Duodenal mucosa (tissue), 2 donors: ENCODE measurements at regions not wholly inside any gene's neighbourhood (a gene's known extent, or its start where the extent isn't known, plus 50 kb on each side); places are given as distances from the start of the nearest gene placed in this dataset.
"Not testable (repeated sequence)": the region's sequence is repeated elsewhere in the genome, so short reads cannot be mapped to it uniquely, and the experiment has no call there.

Experiments used
- H3K27ac ChIP-seq: one replicate; pipeline ENCODE4 v1.7.0; 2013; ENCODE audit warnings: low read depth, low read length
- H3K27me3 ChIP-seq, 2 donors: one replicate each; pipeline ENCODE4 v1.7.0; 2013; ENCODE audit warnings: low read length in 2 of 2, control low read depth in 1 of 2; ENCODE audit not compliant: insufficient read depth in 2 of 2, control insufficient read depth in 1 of 2
- H3K36me3 ChIP-seq, 2 donors: one replicate each; pipeline ENCODE4 v1.7.0; 2013; ENCODE audit warnings: low read length in 2 of 2, control low read depth in 1 of 2; ENCODE audit not compliant: insufficient read depth in 2 of 2, control insufficient read depth in 1 of 2
- H3K4me1 ChIP-seq, 2 donors: one replicate each; pipeline ENCODE4 v1.7.0; 2013; ENCODE audit warnings: low read length in 2 of 2, control low read depth in 1 of 2; ENCODE audit not compliant: insufficient read depth in 2 of 2, control insufficient read depth in 1 of 2
- H3K4me3 ChIP-seq, 2 donors: one replicate each; pipeline ENCODE4 v1.7.0; 2013; ENCODE audit warnings: low read length in 2 of 2, low read depth in 1 of 2
- H3K9ac ChIP-seq, 2 donors: one replicate each; pipeline ENCODE4 v1.7.0; 2013; ENCODE audit warnings: low read length in 2 of 2, low read depth in 1 of 2
- H3K9me3 ChIP-seq, 2 donors: one replicate each; pipeline ENCODE4 v1.7.0; 2013; ENCODE audit warnings: low read length in 2 of 2, control low read depth in 1 of 2; ENCODE audit not compliant: control insufficient read depth in 1 of 2

GRCh38 chr4:126993351-126993750, 639.4 kb upstream of the INTU start:
- Histone ChIP-seq H3K9ac (no peak overlapping the region), H3K4me3 (no peak overlapping the region), H3K36me3 (no peaks in the 10 kb centered on the region), H3K9me3 (no peaks in the 10 kb centered on the region), H3K4me1 (no peaks in the 10 kb centered on the region), H3K27me3 (no peaks in the 10 kb centered on the region), H3K27ac (no peak overlapping the region)

DNA sequence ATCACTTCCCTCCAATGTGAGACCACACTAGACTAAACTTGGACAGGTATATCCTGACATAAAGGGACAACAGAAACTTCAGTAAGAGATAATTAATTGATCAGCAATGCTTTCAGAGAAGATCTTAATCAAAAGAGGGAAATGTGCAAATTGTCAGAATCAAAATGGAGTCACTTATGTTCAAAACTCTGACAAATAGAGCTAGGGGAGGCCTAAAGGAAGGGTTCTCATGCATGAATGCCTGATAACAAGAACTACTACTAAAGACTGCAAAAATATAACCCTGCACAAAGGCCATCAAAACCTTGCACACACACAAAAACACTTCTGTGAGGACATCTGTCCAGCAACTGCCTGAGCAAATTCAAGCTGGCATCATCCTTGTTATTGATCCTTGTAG, 637.5 kb upstream of the INTU start:
- no peak overlapping the region for H3K9ac ChIP-seq
- H3K4me3 ChIP-seq = no peak overlapping the region
- H3K9me3 ChIP-seq = no peaks in the 10 kb centered on the region
- no peaks in the 10 kb centered on the region for H3K27me3 ChIP-seq
- H3K4me1 ChIP-seq = no peaks in the 10 kb centered on the region
- no peak overlapping the region for H3K27ac ChIP-seq
- H3K36me3 ChIP-seq = no peaks in the 10 kb centered on the region

DNA sequence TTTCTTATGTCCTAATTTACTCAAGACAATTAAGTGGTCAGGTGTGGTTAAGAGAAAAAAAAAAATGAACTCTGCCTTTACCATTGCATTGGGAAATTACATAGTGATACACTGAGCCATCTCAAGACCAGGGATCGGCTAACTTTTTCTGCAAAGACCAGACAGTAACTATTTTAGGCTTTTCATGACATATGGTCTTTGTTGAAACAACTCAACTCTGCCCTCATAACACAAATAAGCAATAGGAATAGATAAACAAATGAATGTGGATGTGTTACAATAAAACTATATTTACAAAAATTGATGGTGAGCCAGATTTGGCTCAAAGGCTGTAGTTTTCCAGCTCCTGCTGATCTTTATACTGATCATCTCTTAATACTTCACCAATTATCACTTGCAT, 632.6 kb upstream of the INTU start:
- H3K27me3 ChIP-seq = no peaks in the 10 kb centered on the region
- H3K27ac ChIP-seq = no peak overlapping the region
- no peaks in the 10 kb centered on the region for H3K36me3 ChIP-seq

GRCh38 chr4:127000846-127001245, 631.9 kb upstream of the INTU start:
- no peak overlapping the region for H3K27ac ChIP-seq

More for the DNA sequence above, 632.6 kb upstream of the INTU start:
- Histone ChIP-seq H3K9me3 (no peaks in the 10 kb centered on the region), H3K4me1 (no peaks in the 10 kb centered on the region), H3K9ac (no peak overlapping the region), H3K4me3 (no peak overlapping the region)

DNA sequence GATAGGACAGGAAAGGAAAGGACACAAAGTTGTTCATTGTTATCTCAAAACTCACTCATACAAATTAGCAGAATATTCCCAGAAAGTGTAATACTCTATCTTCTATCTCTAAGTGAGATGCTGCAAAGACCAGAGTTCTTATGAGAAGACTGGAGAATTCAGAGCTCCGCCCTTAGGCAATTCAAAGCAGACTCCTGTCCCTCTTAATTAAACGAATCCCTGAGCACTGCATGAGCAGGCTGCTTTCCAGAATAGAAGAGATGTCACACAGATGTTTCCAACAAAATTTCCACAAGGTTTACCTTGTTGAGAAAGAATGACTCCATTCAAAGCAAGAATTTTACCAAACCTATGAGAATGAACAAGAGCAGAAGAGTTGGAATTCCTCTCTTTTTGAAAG, 630.8 kb upstream of the INTU start:
- Histone ChIP-seq H3K9me3 (no peaks in the 10 kb centered on the region), H3K27me3 (no peaks in the 10 kb centered on the region), H3K36me3 (no peaks in the 10 kb centered on the region), H3K27ac (no peak overlapping the region), H3K4me3 (no peak overlapping the region), H3K4me1 (no peaks in the 10 kb centered on the region), H3K9ac (no peak overlapping the region)

More at GRCh38 chr4:127000846-127001245, 631.9 kb upstream of the INTU start:
- no peak overlapping the region for H3K9ac ChIP-seq
- H3K36me3 ChIP-seq = no peaks in the 10 kb centered on the region
- H3K4me3 ChIP-seq = no peak overlapping the region
- H3K9me3 ChIP-seq = no peaks in the 10 kb centered on the region
- H3K27me3 ChIP-seq = no peaks in the 10 kb centered on the region
- H3K4me1 ChIP-seq = no peaks in the 10 kb centered on the region

DNA sequence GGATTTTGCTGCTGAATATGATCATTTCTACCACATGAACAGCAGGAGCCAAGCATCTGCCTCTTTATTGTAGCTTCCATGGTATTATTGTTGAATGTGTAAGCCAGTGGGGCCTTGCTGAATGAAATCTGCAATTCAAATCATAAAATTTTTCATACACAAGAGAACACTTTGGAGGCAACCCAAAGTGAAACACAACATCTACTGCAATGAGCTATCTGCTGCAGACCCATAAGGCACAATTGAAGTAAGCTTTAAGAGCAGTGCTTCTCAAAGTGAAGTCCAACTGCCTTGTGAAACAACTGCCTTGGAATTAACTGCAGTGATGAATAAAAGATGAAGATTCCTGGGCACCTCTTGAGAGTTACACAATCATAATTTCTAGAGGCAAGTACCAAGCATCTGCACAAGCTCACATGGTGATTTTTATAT, 626.3 kb upstream of the INTU start:
- no peaks in the 10 kb centered on the region for H3K4me1 ChIP-seq
- no peak overlapping the region for H3K9ac ChIP-seq
- H3K27me3 ChIP-seq = no peaks in the 10 kb centered on the region
- no peaks in the 10 kb centered on the region for H3K36me3 ChIP-seq
- H3K9me3 ChIP-seq = no peaks in the 10 kb centered on the region
- H3K4me3 ChIP-seq = no peak overlapping the region
- no peak overlapping the region for H3K27ac ChIP-seq

GRCh38 chr4:127007305-127007704, 625.5 kb upstream of the INTU start:
- H3K27me3 ChIP-seq = no peaks in the 10 kb centered on the region
- H3K27ac ChIP-seq = no peak overlapping the region
- no peak overlapping the region for H3K9ac ChIP-seq
- no peaks in the 10 kb centered on the region for H3K4me1 ChIP-seq
- no peaks in the 10 kb centered on the region for H3K36me3 ChIP-seq
- no peaks in the 10 kb centered on the region for H3K9me3 ChIP-seq
- H3K4me3 ChIP-seq = no peak overlapping the region

DNA sequence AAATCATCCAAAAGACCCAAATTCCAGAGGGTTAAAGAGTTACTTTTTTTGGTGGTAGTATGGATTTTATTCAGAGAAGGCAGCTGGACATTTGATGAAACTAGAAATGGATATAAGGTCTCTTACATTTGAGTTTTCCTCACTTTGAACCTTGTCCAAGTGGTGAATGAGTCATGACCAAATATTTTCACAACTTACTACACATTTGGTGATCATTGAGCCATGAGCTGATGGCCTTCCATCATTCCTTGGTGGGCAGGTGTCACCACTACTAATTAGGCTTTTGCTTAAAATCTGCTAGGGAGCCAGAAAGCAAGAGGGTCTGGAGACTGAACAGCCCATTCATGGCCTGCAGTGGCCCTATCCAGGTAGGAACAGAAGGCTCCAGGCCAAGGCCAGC, 620.2 kb upstream of the INTU start:
- H3K36me3 ChIP-seq = no peaks in the 10 kb centered on the region
- H3K9me3 ChIP-seq = no peaks in the 10 kb centered on the region

DNA sequence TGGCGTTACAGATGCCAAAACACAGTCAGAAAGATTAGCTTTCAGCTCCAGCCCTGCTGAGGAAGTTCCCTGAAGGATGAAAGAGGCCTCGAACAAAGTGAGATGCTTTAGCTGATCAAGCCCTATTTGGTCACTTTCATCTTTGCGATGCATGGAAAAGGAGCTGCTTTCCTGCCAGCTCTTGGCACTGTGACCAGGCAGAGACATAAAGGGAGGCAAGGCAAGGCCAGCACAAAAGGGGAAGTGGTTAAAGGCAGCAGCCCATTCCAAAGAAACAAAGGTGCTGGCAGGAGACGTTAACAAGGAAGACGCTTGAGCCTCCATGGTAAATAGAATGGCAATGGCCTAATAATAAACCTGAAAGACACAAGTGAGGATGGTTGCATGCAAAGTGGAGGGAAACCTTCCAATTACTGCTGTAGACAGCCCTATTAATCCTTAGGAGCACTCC, 617.1 kb upstream of the INTU start:
- H3K4me3 ChIP-seq = no peak overlapping the region
- no peak overlapping the region for H3K9ac ChIP-seq
- no peak overlapping the region for H3K27ac ChIP-seq
- H3K36me3 ChIP-seq = no peaks in the 10 kb centered on the region
- no peaks in the 10 kb centered on the region for H3K4me1 ChIP-seq
- H3K27me3 ChIP-seq = no peaks in the 10 kb centered on the region
- H3K9me3 ChIP-seq = no peaks in the 10 kb centered on the region

More for the DNA sequence above, 620.2 kb upstream of the INTU start:
- H3K9ac ChIP-seq = no peak overlapping the region
- no peak overlapping the region for H3K27ac ChIP-seq
- H3K4me1 ChIP-seq = no peaks in the 10 kb centered on the region
- no peaks in the 10 kb centered on the region for H3K27me3 ChIP-seq
- H3K4me3 ChIP-seq = no peak overlapping the region

DNA sequence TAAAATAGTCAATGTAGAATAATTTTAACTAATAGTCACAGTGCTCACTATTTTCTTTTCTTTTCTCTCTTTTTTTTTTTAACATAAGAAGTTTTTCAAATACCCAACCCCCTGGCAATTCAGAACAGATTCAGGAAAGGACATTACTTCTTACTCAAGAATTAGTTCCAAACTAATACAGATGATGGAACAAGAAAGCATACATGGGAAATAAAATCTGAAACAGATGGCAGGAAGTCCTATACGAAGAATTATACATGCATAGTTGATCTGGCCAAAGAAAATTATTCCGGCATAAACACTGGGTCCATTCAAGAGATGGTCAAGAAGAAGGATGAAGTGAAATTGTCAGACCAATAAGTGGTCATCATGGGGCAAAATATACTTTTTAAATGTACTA, 614.4 kb upstream of the INTU start:
- H3K9ac ChIP-seq = no peak overlapping the region
- H3K4me3 ChIP-seq = no peak overlapping the region
- H3K27me3 ChIP-seq = no peaks in the 10 kb centered on the region
- no peak overlapping the region for H3K27ac ChIP-seq
- no peaks in the 10 kb centered on the region for H3K9me3 ChIP-seq
- H3K4me1 ChIP-seq = no peaks in the 10 kb centered on the region
- H3K36me3 ChIP-seq = no peaks in the 10 kb centered on the region

DNA sequence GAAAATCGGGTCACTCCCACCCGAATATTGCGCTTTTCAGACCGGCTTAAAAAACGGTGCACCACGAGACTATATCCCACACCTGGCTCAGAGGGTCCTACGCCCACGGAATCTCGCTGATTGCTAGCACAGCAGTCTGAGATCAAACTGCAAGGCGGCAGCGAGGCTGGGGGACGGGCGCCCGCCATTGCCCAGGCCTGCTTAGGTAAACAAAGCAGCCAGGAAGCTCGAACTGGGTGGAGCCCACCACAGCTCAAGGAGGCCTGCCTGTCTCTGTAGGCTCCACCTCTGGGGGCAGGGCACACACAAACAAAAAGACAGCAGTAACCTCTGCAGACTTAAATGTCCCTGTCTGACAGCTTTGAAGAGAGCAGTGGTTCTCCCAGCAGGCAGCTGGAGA, 611.9 kb upstream of the INTU start:
- not testable (repeated sequence) for H3K9me3 ChIP-seq, H3K27me3 ChIP-seq, H3K27ac ChIP-seq, H3K36me3 ChIP-seq, H3K4me1 ChIP-seq, H3K4me3 ChIP-seq, H3K9ac ChIP-seq
